ENCODE measurements at regions not wholly inside any gene's neighbourhood (a gene's known extent, or its start where the extent isn't known, plus 50 kb on each side); places are given as distances from the start of the nearest gene placed in this dataset.

DNA sequence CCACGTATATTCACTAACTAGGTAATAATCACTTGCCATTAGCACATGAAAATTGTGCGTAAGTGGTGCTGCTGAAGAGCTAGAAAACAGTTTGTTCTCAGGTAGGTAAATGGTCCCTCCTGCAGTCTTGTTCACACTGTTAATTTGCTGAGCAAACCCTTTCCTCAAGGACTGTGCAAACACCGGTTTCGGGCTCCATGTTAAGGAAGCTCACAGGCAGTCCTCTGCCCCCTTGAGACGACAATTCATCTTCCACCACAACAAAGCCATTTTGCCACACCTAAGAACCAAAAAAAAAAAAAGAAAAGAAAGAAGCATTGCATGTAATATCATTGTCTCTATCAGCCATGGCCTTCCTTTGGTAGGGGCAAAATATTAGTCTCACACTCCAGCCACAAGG is 193.9 kb downstream of the BCL11A start:
- no peak overlapping the region for H3K4me3 ChIP-seq (ENCODE audit: low read length)
- TF ChIP-seq, protein P1, sequence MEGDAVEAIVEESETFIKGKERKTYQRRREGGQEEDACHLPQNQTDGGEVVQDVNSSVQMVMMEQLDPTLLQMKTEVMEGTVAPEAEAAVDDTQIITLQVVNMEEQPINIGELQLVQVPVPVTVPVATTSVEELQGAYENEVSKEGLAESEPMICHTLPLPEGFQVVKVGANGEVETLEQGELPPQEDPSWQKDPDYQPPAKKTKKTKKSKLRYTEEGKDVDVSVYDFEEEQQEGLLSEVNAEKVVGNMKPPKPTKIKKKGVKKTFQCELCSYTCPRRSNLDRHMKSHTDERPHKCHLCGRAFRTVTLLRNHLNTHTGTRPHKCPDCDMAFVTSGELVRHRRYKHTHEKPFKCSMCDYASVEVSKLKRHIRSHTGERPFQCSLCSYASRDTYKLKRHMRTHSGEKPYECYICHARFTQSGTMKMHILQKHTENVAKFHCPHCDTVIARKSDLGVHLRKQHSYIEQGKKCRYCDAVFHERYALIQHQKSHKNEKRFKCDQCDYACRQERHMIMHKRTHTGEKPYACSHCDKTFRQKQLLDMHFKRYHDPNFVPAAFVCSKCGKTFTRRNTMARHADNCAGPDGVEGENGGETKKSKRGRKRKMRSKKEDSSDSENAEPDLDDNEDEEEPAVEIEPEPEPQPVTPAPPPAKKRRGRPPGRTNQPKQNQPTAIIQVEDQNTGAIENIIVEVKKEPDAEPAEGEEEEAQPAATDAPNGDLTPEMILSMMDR (conservative IDR thresholded peaks at IDR 0.05; ENCODE audit: low read depth, low read length) = no peak
- no peak for DNase-seq (ENCODE audit: low read depth)

DNA sequence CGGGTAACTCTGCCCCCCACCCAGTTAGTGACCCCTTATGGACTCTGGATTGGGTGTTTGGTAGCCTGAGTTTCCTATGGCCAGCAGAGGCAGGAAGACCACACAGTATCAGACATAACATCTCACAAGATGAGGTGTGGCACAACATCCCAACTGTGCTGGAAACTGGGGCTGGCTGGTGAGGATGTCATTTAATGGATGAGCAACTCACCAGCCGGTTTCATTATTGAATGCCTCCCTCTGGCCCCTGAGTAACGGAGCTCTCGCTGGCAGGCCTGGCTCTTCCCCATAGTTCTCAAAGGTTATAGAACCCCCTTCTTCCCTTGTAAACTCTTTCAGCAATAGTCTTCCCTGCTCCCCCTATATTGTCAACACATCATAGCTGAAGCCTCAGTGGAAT is 195.0 kb downstream of the BCL11A start:
- no peak for DNase-seq (ENCODE audit: low read depth)
- TF ChIP-seq, protein P1 (conservative IDR thresholded peaks at IDR 0.05; ENCODE audit: low read depth, low read length) = no peak
- H3K4me3 ChIP-seq (ENCODE audit: low read length) = no peak overlapping the region

DNA sequence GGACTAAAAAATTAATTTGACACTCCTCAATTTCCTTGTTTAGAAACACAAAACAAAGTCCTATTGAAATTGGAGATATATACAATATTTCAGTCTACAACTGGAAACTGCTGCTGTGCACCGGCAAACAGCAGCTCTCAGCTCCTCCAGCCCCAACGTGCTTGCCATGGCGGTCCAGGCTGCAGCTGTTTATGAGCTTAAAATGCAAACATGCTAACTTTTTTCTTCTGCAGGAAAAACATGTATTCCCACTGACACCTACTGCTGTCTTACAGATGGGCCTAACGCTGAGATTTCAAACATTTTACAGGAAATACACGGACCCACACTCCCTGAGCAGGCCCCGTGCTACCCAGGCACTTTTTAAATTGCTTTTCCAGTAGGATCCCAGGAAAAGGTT is 195.5 kb downstream of the BCL11A start:
- DNase-seq (ENCODE audit: low read depth) = no peak
- no peak overlapping the region for H3K4me3 ChIP-seq (ENCODE audit: low read length)
- TF ChIP-seq, protein P1 (conservative IDR thresholded peaks at IDR 0.05; ENCODE audit: low read depth, low read length) = no peak

DNA sequence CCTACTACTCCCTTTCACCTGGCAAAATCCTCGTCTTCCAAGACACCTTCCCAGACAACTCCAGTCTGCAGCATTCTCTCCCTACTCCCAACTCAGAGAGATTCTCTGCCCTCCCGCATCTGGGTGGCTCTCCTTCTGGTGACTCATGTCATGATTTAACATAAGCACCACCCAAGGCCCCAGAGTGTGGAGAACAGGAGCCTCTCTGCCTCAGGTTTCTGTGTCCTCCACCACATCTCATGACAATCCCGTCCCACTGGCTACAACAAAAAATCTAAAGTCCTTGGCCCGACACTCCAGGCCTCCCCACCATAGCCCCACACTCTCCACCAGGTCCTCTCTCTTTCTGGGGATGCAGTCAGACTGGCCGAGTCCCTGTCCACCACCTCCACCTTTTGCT is 197.1 kb downstream of the BCL11A start:
- DNase-seq (ENCODE audit: low read depth) = no peak
- TF ChIP-seq, protein P1 (conservative IDR thresholded peaks at IDR 0.05; ENCODE audit: low read depth, low read length) = no peak
- no peak overlapping the region for H3K4me3 ChIP-seq (ENCODE audit: low read length)

DNA sequence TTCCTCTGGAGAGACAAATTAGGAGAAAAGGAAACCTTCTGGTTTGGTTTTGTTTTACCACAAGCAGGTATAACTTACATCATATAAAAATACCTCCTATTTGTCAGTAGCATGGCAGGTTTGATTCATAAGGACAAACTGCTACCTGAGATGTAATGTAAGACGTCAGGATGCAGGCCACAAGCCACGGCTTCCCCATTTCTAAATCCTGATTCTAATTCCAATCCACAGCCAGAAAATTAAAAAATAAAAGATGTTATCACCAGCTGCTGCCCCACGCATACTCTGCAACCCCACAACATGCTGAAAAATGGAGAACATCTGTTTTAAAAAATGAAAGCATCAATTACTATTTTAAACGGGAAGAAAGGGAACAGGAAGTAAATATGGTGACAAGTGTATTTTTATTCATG is 197.6 kb downstream of the BCL11A start:
- TF ChIP-seq, protein P1 (conservative IDR thresholded peaks at IDR 0.05; ENCODE audit: low read depth, low read length) = no peak
- no peak for DNase-seq (ENCODE audit: low read depth)
- H3K4me3 ChIP-seq (ENCODE audit: low read length) = no peak overlapping the region

DNA sequence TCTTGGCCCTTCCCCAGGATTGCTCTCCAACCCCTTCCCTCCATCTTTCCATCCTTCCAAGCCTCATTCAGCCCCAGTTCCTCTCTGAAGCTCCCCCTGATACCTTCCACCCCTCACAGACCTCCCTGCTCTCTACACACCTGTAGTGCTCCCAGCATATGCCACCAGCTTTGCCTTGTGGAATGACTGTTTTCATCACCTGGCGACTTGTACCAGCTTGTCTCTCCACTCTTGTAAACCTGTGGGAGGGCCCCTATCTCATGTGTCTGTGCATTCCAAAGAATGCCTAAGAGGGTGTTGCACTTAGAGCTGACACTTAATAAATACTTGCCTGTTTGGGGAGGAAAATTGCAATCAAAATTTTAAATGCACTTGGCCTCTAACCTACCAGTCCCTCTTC is 198.7 kb downstream of the BCL11A start:
- DNase-seq (ENCODE audit: low read depth) = no peak
- TF ChIP-seq, protein P1 (conservative IDR thresholded peaks at IDR 0.05; ENCODE audit: low read depth, low read length) = no peak
- no peak overlapping the region for H3K4me3 ChIP-seq (ENCODE audit: low read length)

DNA sequence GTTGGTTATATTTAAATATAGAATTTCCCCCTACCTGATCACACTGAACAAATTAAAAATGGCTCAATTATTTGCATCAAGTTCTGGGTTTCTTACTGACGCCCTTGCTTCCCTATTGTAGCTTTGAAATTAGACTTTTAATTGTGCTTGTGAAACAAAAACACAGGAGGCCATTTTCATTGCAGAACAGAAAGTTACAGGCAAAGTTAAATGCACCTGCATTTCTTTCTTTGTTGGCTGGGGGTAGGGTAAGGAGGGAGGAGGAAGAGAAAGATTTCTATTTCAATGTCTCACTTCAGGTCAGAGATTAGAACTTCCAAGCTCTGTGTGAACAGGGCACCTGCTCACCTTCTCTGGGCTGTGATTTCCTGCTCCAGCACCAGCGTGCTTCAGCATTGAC is 199.6 kb downstream of the BCL11A start:
- no peak for DNase-seq (ENCODE audit: low read depth)
- TF ChIP-seq, protein P1 (conservative IDR thresholded peaks at IDR 0.05; ENCODE audit: low read depth, low read length) = no peak
- H3K4me3 ChIP-seq (ENCODE audit: low read length) = no peak overlapping the region

Data from retinal pigment epithelial cell (primary cell).